Ascending aorta (tissue), 2 donors: ENCODE measurements at regions not wholly inside any gene's neighbourhood (a gene's known extent, or its start where the extent isn't known, plus 50 kb on each side); places are given as distances from the start of the nearest gene placed in this dataset.

Experiments
- DNase-seq, 2 donors: peaks; one replicate each; pipeline ENCODE4 v3.0.0-alpha.2; 2019; ENCODE audit warnings: low spot score in 2 of 2
- H3K27ac ChIP-seq, 2 donors: fragments of 200-600 bp; sonication (generic); one replicate each; pipeline ENCODE4 v1.5.1; 2016 to 2017; ENCODE audit warnings: mild to moderate bottlenecking in 1 of 2
- H3K27me3 ChIP-seq: fragments of 200-600 bp; sonication (generic); one replicate; pipeline ENCODE4 v1.5.1; 2017
- H3K36me3 ChIP-seq, 2 donors: fragments of 200-600 bp; sonication (generic); one replicate each; pipeline ENCODE4 v1.5.1; 2016
- H3K4me1 ChIP-seq, 2 donors: fragments of 200-600 bp; sonication (generic); one replicate each; pipeline ENCODE4 v1.5.1; 2016 to 2017; ENCODE audit warnings: mild to moderate bottlenecking in 1 of 2
- H3K4me3 ChIP-seq, 2 donors: fragments of 200-600 bp; sonication (generic); one replicate each; pipeline ENCODE4 v1.5.1; 2016 to 2017; ENCODE audit warnings: mild to moderate bottlenecking in 1 of 2
- H3K9me3 ChIP-seq, 2 donors: fragments of 200-600 bp; sonication (generic); one replicate each; pipeline ENCODE4 v1.5.1; 2016
- CTCF ChIP-seq, 3 experiments: fragments of 200-600 bp in 2 of 3; fragments of 450-650 bp in 1 of 3; sonication (generic) in 2 of 3; IDR thresholded peaks; one replicate each; pipeline ENCODE4 v1.5.1; 2016 to 2019; ENCODE audit warnings: antibody characterized with exemption in 3 of 3, mild to moderate bottlenecking in 1 of 3, moderate library complexity in 1 of 3
- intact Hi-C: fragments of 100-400 bp; cut with DNase I; formaldehyde crosslinking; loops from one replicate; pipeline ENCODE4 v1.15.1; 2023

DNA sequence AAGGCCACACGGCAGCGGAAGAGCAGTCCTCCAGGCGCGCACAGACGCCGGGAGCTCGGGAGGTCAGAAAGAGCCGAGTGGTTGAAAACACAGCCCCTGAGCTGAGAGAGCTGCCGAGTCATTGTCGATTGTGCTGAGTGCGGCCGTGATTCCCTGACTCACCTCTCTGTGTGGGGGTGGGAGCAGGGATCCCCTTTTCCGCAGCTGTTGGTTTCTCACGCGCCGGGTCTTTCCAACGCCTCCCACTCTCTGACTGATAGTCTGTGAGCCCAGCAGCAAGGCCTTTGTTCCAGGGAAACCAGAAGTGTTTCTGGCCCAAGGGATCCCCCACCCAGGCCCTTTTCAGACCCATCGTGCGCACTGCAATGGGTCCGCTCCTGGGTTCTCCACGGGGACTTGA is 97.3 kb downstream of the MRPL36 start:
- H3K27me3 ChIP-seq: no peaks in the 10 kb centered on the region
- intact Hi-C loops: no loop called here
- no peak for TF ChIP-seq CTCF (IDR thresholded peaks at IDR 0.05)

GRCh38 chr5:1701884-1702283 is 97.8 kb downstream of the MRPL36 start:
- no peak for TF ChIP-seq CTCF (IDR thresholded peaks at IDR 0.05)
- intact Hi-C loops: no loop called here
- Histone ChIP-seq H3K27me3 (no peaks in the 10 kb centered on the region), H3K27ac (no peak overlapping the region), H3K9me3 (no peaks in the 10 kb centered on the region), H3K4me1 (no peaks in the 10 kb centered on the region), H3K4me3 (no peak overlapping the region), H3K36me3 (no peaks in the 10 kb centered on the region)
- no peak for DNase-seq

More for the DNA sequence above, 97.3 kb downstream of the MRPL36 start:
- Histone ChIP-seq H3K4me3 (no peak overlapping the region), H3K4me1 (no peaks in the 10 kb centered on the region), H3K27ac (no peak overlapping the region), H3K36me3 (no peaks in the 10 kb centered on the region), H3K9me3 (no peaks in the 10 kb centered on the region)
- no peak for DNase-seq

- intact Hi-C loops: no loop called here
- no peak overlapping the region for H3K4me3 ChIP-seq
- DNase-seq: no peak
- no peak overlapping the region for H3K27ac ChIP-seq
- H3K4me1 ChIP-seq: no peaks in the 10 kb centered on the region
- no peaks in the 10 kb centered on the region for H3K9me3 ChIP-seq
- H3K27me3 ChIP-seq: no peaks in the 10 kb centered on the region
- TF ChIP-seq CTCF (IDR thresholded peaks at IDR 0.05): no peak
- no peaks in the 10 kb centered on the region for H3K36me3 ChIP-seq
These were observed 98.3 kb downstream of the MRPL36 start for GRCh38 chr5:1701216-1701864.

DNA sequence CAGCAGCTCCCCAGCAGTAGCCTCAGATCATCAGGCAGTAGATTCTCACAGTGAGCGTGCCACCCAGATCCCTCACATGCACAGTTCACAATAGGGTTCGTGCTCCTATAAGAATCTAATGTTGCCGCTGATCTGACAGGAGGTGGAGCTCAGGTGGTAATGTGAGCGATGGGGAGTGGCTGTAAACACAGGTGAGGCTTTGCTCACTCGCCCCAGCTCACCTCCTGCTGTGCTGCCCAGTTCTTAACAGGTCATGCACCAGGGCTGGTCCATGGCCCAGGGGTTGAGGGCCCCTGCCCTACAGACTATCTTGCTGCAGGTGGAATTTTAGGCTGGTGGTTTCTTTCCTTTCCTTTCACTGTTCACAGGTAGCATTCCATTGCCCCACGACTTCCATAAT is 100.2 kb downstream of the MRPL36 start:
- no peak for TF ChIP-seq CTCF (IDR thresholded peaks at IDR 0.05)
- no peaks in the 10 kb centered on the region for H3K27me3 ChIP-seq
- H3K36me3 ChIP-seq: no peaks in the 10 kb centered on the region
- H3K27ac ChIP-seq: no peak overlapping the region
- no peak overlapping the region for H3K4me3 ChIP-seq
- no peaks in the 10 kb centered on the region for H3K4me1 ChIP-seq
- H3K9me3 ChIP-seq: no peaks in the 10 kb centered on the region
- intact Hi-C loops: no loop called here
- DNase-seq: no peak

- no peak for DNase-seq
- H3K27me3 ChIP-seq: no peaks in the 10 kb centered on the region
- no peak for TF ChIP-seq CTCF (IDR thresholded peaks at IDR 0.05)
- H3K4me3 ChIP-seq: no peak overlapping the region
- H3K27ac ChIP-seq: no peak overlapping the region
- no peaks in the 10 kb centered on the region for H3K36me3 ChIP-seq
- H3K9me3 ChIP-seq: no peaks in the 10 kb centered on the region
- H3K4me1 ChIP-seq: no peaks in the 10 kb centered on the region
- intact Hi-C loops: no loop called here
These were observed 100.9 kb downstream of the MRPL36 start for GRCh38 chr5:1698589-1699316.
